22Rv1 (cell line): ENCODE measurements at regions not wholly inside any gene's neighbourhood (a gene's known extent, or its start where the extent isn't known, plus 50 kb on each side); places are given as distances from the start of the nearest gene placed in this dataset.

ENCODE experiments used
- ZFX ChIP-seq: fragments of 450-650 bp; IDR thresholded peaks from 2 replicates; pipeline ENCODE4 v1.6.1; 2017; ENCODE audit warnings: antibody characterized with exemption, borderline replicate concordance
- TF ChIP-seq, protein P1 (sequence below): fragments of 450-650 bp; IDR thresholded peaks from 2 replicates; pipeline ENCODE4 v1.5.1; 2017; ENCODE audit warnings: mild to moderate bottlenecking

DNA sequence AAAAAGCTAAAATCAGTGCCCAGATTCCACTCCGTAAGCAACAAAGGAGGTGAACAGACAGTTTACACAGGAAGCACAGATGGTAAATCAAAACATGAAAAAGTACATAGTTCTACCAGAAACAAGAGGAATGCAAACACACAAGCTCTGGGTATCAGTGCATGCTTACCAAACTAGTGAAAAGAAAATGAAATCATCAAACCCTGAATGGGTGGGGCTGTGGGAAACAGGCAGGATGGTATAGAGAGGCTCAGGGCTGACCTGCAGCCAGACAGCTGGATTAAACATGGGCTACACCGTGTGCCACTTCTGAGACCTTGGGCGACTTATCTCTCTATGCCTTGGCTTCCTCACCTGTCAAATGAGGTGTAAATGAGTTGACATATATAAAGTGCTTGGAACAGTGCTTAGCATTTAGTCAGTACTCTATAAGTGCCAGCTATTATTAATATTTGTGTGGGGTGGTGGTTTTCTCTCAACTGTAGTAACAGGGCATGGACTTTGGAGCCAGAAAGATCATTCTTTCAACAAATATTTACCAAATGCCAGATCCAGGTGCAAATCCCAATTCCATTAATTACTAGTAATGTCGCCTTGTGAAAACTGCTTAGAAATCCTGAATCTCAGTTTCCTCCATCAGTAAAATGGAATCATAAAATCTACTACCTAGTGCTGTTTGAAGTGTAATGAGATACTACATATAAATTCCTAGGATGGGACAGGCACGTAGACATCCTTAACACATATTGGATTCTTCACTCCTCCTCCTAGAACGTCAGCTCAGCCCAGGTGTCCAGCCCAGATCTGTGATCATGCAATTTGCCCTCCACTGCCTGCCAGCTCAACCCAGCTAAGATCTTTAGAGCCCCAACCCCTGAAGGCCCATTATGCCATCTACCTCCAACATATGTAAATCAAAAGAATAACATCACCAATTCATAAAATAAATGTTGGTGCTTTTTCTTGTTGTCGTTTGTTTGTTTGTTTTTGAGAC is 55.5 kb upstream of the SMAD3 start:
- TF ChIP-seq, protein P1, sequence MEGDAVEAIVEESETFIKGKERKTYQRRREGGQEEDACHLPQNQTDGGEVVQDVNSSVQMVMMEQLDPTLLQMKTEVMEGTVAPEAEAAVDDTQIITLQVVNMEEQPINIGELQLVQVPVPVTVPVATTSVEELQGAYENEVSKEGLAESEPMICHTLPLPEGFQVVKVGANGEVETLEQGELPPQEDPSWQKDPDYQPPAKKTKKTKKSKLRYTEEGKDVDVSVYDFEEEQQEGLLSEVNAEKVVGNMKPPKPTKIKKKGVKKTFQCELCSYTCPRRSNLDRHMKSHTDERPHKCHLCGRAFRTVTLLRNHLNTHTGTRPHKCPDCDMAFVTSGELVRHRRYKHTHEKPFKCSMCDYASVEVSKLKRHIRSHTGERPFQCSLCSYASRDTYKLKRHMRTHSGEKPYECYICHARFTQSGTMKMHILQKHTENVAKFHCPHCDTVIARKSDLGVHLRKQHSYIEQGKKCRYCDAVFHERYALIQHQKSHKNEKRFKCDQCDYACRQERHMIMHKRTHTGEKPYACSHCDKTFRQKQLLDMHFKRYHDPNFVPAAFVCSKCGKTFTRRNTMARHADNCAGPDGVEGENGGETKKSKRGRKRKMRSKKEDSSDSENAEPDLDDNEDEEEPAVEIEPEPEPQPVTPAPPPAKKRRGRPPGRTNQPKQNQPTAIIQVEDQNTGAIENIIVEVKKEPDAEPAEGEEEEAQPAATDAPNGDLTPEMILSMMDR = no peak
- TF ChIP-seq ZFX = no peak
